CD14-positive monocyte (primary cell): ENCODE measurements at regions not wholly inside any gene's neighbourhood (a gene's known extent, or its start where the extent isn't known, plus 50 kb on each side); places are given as distances from the start of the nearest gene placed in this dataset.

Source experiments
- DNase-seq, 3 donors: peaks; one replicate each; pipeline ENCODE4 v3.0.0-alpha.2; 2011 to 2022
- H2AFZ ChIP-seq: 2 replicates; pipeline ENCODE4 v1.6.0; 2012; ENCODE audit warnings: mild to moderate bottlenecking, low read depth, low read length, inconsistent platforms; ENCODE audit not compliant: insufficient read depth, poor library complexity, severe bottlenecking
- H3K27ac ChIP-seq, 2 donors: 1 replicate in 1 of 2; 2 replicates in 1 of 2; pipeline ENCODE4 v1.5.1; 2012 to 2013; ENCODE audit warnings: low read length in 2 of 2, control low read depth in 1 of 2, inconsistent platforms in 1 of 2, low read depth in 1 of 2, mild to moderate bottlenecking in 1 of 2
- H3K27me3 ChIP-seq, 2 donors: one replicate each; pipeline versions ENCODE4 v1.6.0 to v1.6.1; 2011 to 2013; ENCODE audit warnings: low read length in 2 of 2; ENCODE audit not compliant: control insufficient read depth in 2 of 2, insufficient read depth in 2 of 2
- H3K36me3 ChIP-seq, 2 donors: replicated peaks in 1 of 2; 1 replicate in 1 of 2; 2 replicates in 1 of 2; pipeline versions ENCODE4 v1.5.1 to v1.6.1; 2012 to 2013; ENCODE audit warnings: low read length in 2 of 2, control low read depth in 1 of 2, inconsistent platforms in 1 of 2, mild to moderate bottlenecking in 1 of 2; ENCODE audit not compliant: insufficient read depth in 2 of 2, control insufficient read depth in 1 of 2
- H3K4me1 ChIP-seq, 2 donors: 1 replicate in 1 of 2; 2 replicates in 1 of 2; pipeline versions ENCODE4 v1.5.1 to v1.6.1; 2012 to 2013; ENCODE audit warnings: low read length in 2 of 2, control low read depth in 1 of 2, inconsistent platforms in 1 of 2, mild to moderate bottlenecking in 1 of 2, moderate library complexity in 1 of 2; ENCODE audit not compliant: insufficient read depth in 2 of 2, control insufficient read depth in 1 of 2
- H3K4me2 ChIP-seq: replicated peaks from 2 replicates; pipeline ENCODE3; 2012; ENCODE audit warnings: low read length, moderate library complexity, mild to moderate bottlenecking; ENCODE audit not compliant: poor library complexity, severe bottlenecking; ENCODE audit errors: extremely low read depth
- H3K4me3 ChIP-seq, 3 experiments: fragments of 200-600 bp in 1 of 3; sonication (generic) in 1 of 3; replicated peaks in 1 of 3; 1 replicate in 2 of 3; 2 replicates in 1 of 3; pipeline ENCODE4 v1.5.1; 2011 to 2013; ENCODE audit warnings: low read length in 3 of 3, mild to moderate bottlenecking in 3 of 3, control low read depth in 2 of 3, low read depth in 2 of 3, inconsistent platforms in 1 of 3, moderate library complexity in 1 of 3
- H3K79me2 ChIP-seq: 2 replicates; pipeline ENCODE4 v1.6.0; 2012; ENCODE audit warnings: mild to moderate bottlenecking, control low read depth, inconsistent platforms, low read length, moderate library complexity; ENCODE audit not compliant: insufficient read depth
- H3K9ac ChIP-seq: 2 replicates; pipeline ENCODE4 v1.6.0; 2017; ENCODE audit warnings: low read length, mild to moderate bottlenecking; ENCODE audit not compliant: insufficient read depth, poor library complexity, severe bottlenecking
- H3K9me3 ChIP-seq, 2 donors: replicated peaks in 1 of 2; 1 replicate in 1 of 2; 2 replicates in 1 of 2; pipeline versions ENCODE4 v1.5.1 to v1.6.1; 2012 to 2013; ENCODE audit warnings: low read length in 2 of 2, control low read depth in 1 of 2; ENCODE audit not compliant: control insufficient read depth in 1 of 2, insufficient read depth in 1 of 2
- H4K20me1 ChIP-seq: 2 replicates; pipeline ENCODE4 v1.6.0; 2012; ENCODE audit warnings: mild to moderate bottlenecking, low read length, control low read depth, moderate library complexity; ENCODE audit not compliant: insufficient read depth
- H3K27ac Mint-ChIP-seq, 7 donors: one replicate each; pipeline ENCODE4 v1.8.0; 2020; ENCODE audit warnings: mild to moderate bottlenecking in 7 of 7, mixed read lengths in 7 of 7, moderate library complexity in 6 of 7, inconsistent platforms in 2 of 7
- H3K27me3 Mint-ChIP-seq, 3 donors: one replicate each; pipeline ENCODE4 v1.8.0; 2021 to 2022; ENCODE audit warnings: low read depth in 3 of 3, mild to moderate bottlenecking in 3 of 3, mixed read lengths in 3 of 3, moderate library complexity in 3 of 3, inconsistent platforms in 1 of 3
- H3K36me3 Mint-ChIP-seq, 2 donors: one replicate each; pipeline ENCODE4 v1.8.0; 2020; ENCODE audit warnings: mixed read lengths in 2 of 2, inconsistent platforms in 1 of 2, mild to moderate bottlenecking in 1 of 2
- H3K4me1 Mint-ChIP-seq: one replicate; pipeline ENCODE4 v1.8.0; 2020; ENCODE audit warnings: mild to moderate bottlenecking, mixed read lengths
- H3K4me3 Mint-ChIP-seq, 2 donors: one replicate each; pipeline ENCODE4 v1.8.0; 2020; ENCODE audit warnings: mild to moderate bottlenecking in 2 of 2, mixed read lengths in 2 of 2, moderate library complexity in 1 of 2
- H3K9me3 Mint-ChIP-seq, 7 donors: one replicate each; pipeline ENCODE4 v1.8.0; 2020 to 2022; ENCODE audit warnings: mixed read lengths in 7 of 7, mild to moderate bottlenecking in 6 of 7, moderate library complexity in 6 of 7, inconsistent platforms in 2 of 7
- CTCF ChIP-seq: fragments of 200-600 bp; IDR thresholded peaks from one replicate; pipeline ENCODE4 v1.8.0; 2022; ENCODE audit warnings: antibody characterized with exemption, mild to moderate bottlenecking
- WGBS: methylation state at CpG from one replicate; pipeline ENCODE4 v1.1.5; 2013; ENCODE audit warnings: missing lambda C conversion rate; ENCODE audit not compliant: insufficient coverage; 5-methylcytosine and 5-hydroxymethylcytosine counted together
- intact Hi-C, 2 donors: fragments of 100-400 bp; cut with micrococcal nuclease; formaldehyde crosslinking; loops; one replicate each; pipeline versions ENCODE4 v1.15.0 to v1.15.1; 2023

- H3K27ac ChIP-seq = no peak overlapping the region
- no peaks in the 10 kb centered on the region for H3K4me1 ChIP-seq
- H4K20me1 ChIP-seq = no peaks in the 10 kb centered on the region
- H3K9me3 ChIP-seq = no peaks in the 10 kb centered on the region
- H2AFZ ChIP-seq = no peak overlapping the region
- no peak for DNase-seq
- H3K4me3 ChIP-seq = no peak overlapping the region
- TF ChIP-seq CTCF = no peak
- H3K4me2 ChIP-seq = no peak overlapping the region
- peaks cover 2 to 7% (median 6%) of the 10 kb centered on the region in 3 donors for H3K27me3 Mint-ChIP-seq
- H3K4me3 Mint-ChIP-seq = no peak overlapping the region
- H3K4me1 Mint-ChIP-seq = no peaks in the 10 kb centered on the region
- no peak overlapping the region for H3K27ac Mint-ChIP-seq
- H3K9ac ChIP-seq = no peak overlapping the region
- H3K27me3 ChIP-seq = peaks cover 0 to 2% of the 10 kb centered on the region in 2 donors
- no peaks in the 10 kb centered on the region for H3K36me3 Mint-ChIP-seq
- H3K79me2 ChIP-seq = no peaks in the 10 kb centered on the region
- 100% methylated on average over 1 of the region's 1 CpG for WGBS
- H3K9me3 Mint-ChIP-seq = no peaks in the 10 kb centered on the region
- no peaks in the 10 kb centered on the region for H3K36me3 ChIP-seq
- intact Hi-C loops = no loop called here
These were observed 64.8 kb upstream of the POU3F2 start for GRCh38 chr6:98769546-98769945.

GRCh38 chr6:98775205-98775604, 59.2 kb upstream of the POU3F2 start:
- H3K27me3 Mint-ChIP-seq = peaks cover 4 to 11% (median 9%) of the 10 kb centered on the region in 3 donors

More at GRCh38 chr6:98775205-98775604, 59.2 kb upstream of the POU3F2 start:
- H2AFZ ChIP-seq = no peak overlapping the region
- no peaks in the 10 kb centered on the region for H4K20me1 ChIP-seq
- H3K9ac ChIP-seq = no peak overlapping the region
- H3K9me3 ChIP-seq = no peaks in the 10 kb centered on the region
- H3K27me3 ChIP-seq = peaks cover 0 to 2% of the 10 kb centered on the region in 2 donors
- H3K4me1 ChIP-seq = no peaks in the 10 kb centered on the region
- no peak overlapping the region for H3K4me2 ChIP-seq
- H3K79me2 ChIP-seq = no peaks in the 10 kb centered on the region
- WGBS = no CpG with 5 or more reads among the region's 2 CpGs
- no peak for DNase-seq
- Mint-ChIP-seq H3K27ac (no peak overlapping the region), H3K36me3 (no peaks in the 10 kb centered on the region), H3K4me3 (no peak overlapping the region), H3K4me1 (no peaks in the 10 kb centered on the region), H3K9me3 (no peaks in the 10 kb centered on the region)
- no peak overlapping the region for H3K27ac ChIP-seq
- TF ChIP-seq CTCF = no peak
- intact Hi-C loops = no loop called here
- H3K36me3 ChIP-seq = no peaks in the 10 kb centered on the region
- no peak overlapping the region for H3K4me3 ChIP-seq
